ENCODE measurements at regions not wholly inside any gene's neighbourhood (a gene's known extent, or its start where the extent isn't known, plus 50 kb on each side); places are given as distances from the start of the nearest gene placed in this dataset.
A peak's percentile ranks its signal among the peaks of the same experiment; 100 is the strongest.

DNA sequence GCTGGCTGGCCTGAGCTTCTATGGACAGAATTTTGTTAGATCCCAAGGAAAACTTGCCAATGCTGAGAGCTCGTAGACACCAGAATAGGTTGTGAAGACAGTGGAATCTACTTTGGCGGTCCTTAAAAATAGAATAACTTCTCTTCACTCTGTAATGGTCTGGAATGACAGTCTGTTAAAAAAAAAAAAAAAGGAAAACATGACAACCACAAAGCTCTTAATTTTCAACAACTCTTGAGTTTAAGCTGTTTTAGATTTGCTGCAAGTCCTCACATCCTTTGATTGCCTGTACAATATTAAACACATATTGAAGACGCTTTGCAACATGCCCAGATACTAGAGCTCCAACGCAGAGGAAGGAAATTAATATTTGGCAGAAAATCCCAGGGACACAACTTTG, 122.8 kb upstream of the GALNT15 start:
- Mint-ChIP-seq H3K27ac (no peak overlapping the region), H3K4me1 (peaks cover 19% of the 10 kb centered on the region), H3K36me3 (ENCODE audit: low read depth) (no peaks in the 10 kb centered on the region), H3K27me3 (ENCODE audit: low read depth, poor library complexity) (peaks cover 3% of the 10 kb centered on the region), H3K9me3 (no peaks in the 10 kb centered on the region), H3K4me3 (no peak overlapping the region)
- no peak for DNase-seq
- no peak for TF ChIP-seq CTCF (IDR thresholded peaks at IDR 0.05)

GRCh38 chr3:16052964-16053363, 121.5 kb upstream of the GALNT15 start:
- Mint-ChIP-seq H3K27me3 (ENCODE audit: low read depth, poor library complexity) (peaks cover 3% of the 10 kb centered on the region), H3K4me3 (no peak overlapping the region), H3K4me1 (peaks cover 19% of the 10 kb centered on the region), H3K36me3 (ENCODE audit: low read depth) (no peaks in the 10 kb centered on the region), H3K27ac (no peak overlapping the region), H3K9me3 (no peaks in the 10 kb centered on the region)
- TF ChIP-seq CTCF (IDR thresholded peaks at IDR 0.05) = no peak
- no peak for DNase-seq

GRCh38 chr3:16053794-16054193, 120.7 kb upstream of the GALNT15 start:
- Mint-ChIP-seq H3K27me3 (ENCODE audit: low read depth, poor library complexity) (peaks cover 3% of the 10 kb centered on the region), H3K9me3 (no peaks in the 10 kb centered on the region), H3K36me3 (ENCODE audit: low read depth) (no peaks in the 10 kb centered on the region), H3K27ac (no peak overlapping the region), H3K4me3 (no peak overlapping the region), H3K4me1 (peaks cover 19% of the 10 kb centered on the region)
- no peak for DNase-seq
- no peak for TF ChIP-seq CTCF (IDR thresholded peaks at IDR 0.05)

GRCh38 chr3:16055606-16056211, 118.8 kb upstream of the GALNT15 start:
- no peak for TF ChIP-seq CTCF (IDR thresholded peaks at IDR 0.05)
- Mint-ChIP-seq H3K27ac (peak overlapping the region; percentile 58), H3K4me1 (peaks cover 23% of the 10 kb centered on the region), H3K4me3 (no peak overlapping the region), H3K36me3 (ENCODE audit: low read depth) (no peaks in the 10 kb centered on the region), H3K9me3 (no peaks in the 10 kb centered on the region), H3K27me3 (ENCODE audit: low read depth, poor library complexity) (no peaks in the 10 kb centered on the region)
- DNase-seq = no peak

DNA sequence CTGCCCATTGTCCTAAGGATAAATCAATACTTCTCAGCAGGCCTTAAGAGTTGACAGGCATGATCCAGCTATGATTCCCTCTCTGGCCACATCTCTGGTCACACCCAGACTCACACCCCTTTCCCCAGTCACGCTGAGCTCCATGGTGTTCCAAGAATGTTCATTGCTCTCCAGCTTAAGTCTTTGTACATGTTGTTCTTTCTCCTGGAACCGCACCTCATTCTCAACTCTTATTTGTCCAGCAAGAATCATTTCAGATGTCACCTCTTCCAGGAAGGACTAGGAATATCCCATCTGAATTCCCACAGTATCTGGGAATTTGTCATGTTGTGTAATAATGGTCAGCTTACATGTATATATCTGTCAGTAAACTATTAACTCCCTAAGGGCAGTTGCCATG, 118.3 kb upstream of the GALNT15 start:
- no peak overlapping the region for H3K27ac Mint-ChIP-seq
- no peak for TF ChIP-seq CTCF (IDR thresholded peaks at IDR 0.05)
- DNase-seq = no peak

DNA sequence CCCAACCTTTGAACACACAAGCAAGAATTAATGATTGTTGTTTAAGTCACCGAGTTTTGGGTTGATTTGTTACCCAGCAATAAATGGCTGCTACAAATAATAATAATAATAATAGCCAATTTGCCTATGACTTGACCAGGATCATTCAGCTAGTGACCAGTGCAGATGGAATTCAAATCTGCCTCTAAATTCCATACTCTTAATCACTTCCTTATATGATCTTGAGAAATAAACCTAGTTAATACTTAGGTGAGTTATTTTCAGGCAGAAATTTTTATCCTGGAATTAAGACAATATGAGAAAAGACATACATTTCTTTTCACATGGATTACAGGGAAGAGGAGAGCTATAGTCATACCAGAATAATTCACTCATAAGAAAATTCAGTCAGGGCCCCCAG, 116.0 kb upstream of the GALNT15 start:
- Mint-ChIP-seq H3K36me3 (ENCODE audit: low read depth) (no peaks in the 10 kb centered on the region), H3K27me3 (ENCODE audit: low read depth, poor library complexity) (no peaks in the 10 kb centered on the region)

More for the DNA sequence above, 118.3 kb upstream of the GALNT15 start:
- no peaks in the 10 kb centered on the region for H3K9me3 Mint-ChIP-seq
- H3K4me3 Mint-ChIP-seq = no peak overlapping the region
- no peaks in the 10 kb centered on the region for H3K36me3 Mint-ChIP-seq (ENCODE audit: low read depth)
- H3K4me1 Mint-ChIP-seq = peaks cover 26% of the 10 kb centered on the region
- no peaks in the 10 kb centered on the region for H3K27me3 Mint-ChIP-seq (ENCODE audit: low read depth, poor library complexity)

More for the DNA sequence above, 116.0 kb upstream of the GALNT15 start:
- H3K27ac Mint-ChIP-seq = peak overlapping the region; percentile 40
- peaks cover 26% of the 10 kb centered on the region for H3K4me1 Mint-ChIP-seq
- H3K4me3 Mint-ChIP-seq = no peak overlapping the region
- TF ChIP-seq CTCF (IDR thresholded peaks at IDR 0.05) = no peak
- no peak for DNase-seq
- no peaks in the 10 kb centered on the region for H3K9me3 Mint-ChIP-seq
